SU-DHL-6 (cell line): ENCODE measurements at regions not wholly inside any gene's neighbourhood (a gene's known extent, or its start where the extent isn't known, plus 50 kb on each side); places are given as distances from the start of the nearest gene placed in this dataset.

ENCODE experiments used
- CTCF ChIP-seq: fragments of 200-600 bp; sonication (generic); IDR thresholded peaks from one replicate; pipeline ENCODE4 v1.5.1; 2017; ENCODE audit warnings: antibody characterized with exemption, mild to moderate bottlenecking, low read length, moderate library complexity; ENCODE audit not compliant: insufficient read depth, poor library complexity, severe bottlenecking
- EZH2phosphoT487 ChIP-seq: fragments of 200-600 bp; sonication (generic), shearing (Covaris generic); conservative IDR thresholded peaks from 2 replicates; pipeline ENCODE4 v1.6.1; 2018; ENCODE audit warnings: mild to moderate bottlenecking, antibody characterized with exemption, low read length, moderate library complexity, mixed read lengths

GRCh38 chr16:48810803-48811453, 200.9 kb upstream of the N4BP1 start:
- no peak for TF ChIP-seq CTCF
- TF ChIP-seq EZH2phosphoT487 = no peak
